ENCODE measurements at regions not wholly inside any gene's neighbourhood (a gene's known extent, or its start where the extent isn't known, plus 50 kb on each side); places are given as distances from the start of the nearest gene placed in this dataset.

- TF ChIP-seq POLR2AphosphoS5 (IDR thresholded peaks at IDR 0.05; ENCODE audit: low read depth, low read length) (no peak), SIN3A (IDR thresholded peaks at IDR 0.05; ENCODE audit: borderline replicate concordance, insufficient read depth, low read length) (no peak), TAF1 (IDR thresholded peaks at IDR 0.05; ENCODE audit: borderline replicate concordance, insufficient read depth, low read length) (no peak), FOXP2 (optimal IDR thresholded peaks at IDR 0.05; ENCODE audit: borderline replicate concordance, extremely low read depth, extremely low read length, insufficient read depth) (no peak), REST (IDR thresholded peaks at IDR 0.05; ENCODE audit: insufficient read depth in 1 of 2, low read depth in 2 of 2, low read length in 2 of 2) (no peak)
Measured at GRCh38 chr4:138438608-138439007, 196.5 kb upstream of the SLC7A11 start.

- TF ChIP-seq SIN3A (IDR thresholded peaks at IDR 0.05; ENCODE audit: borderline replicate concordance, insufficient read depth, low read length) (no peak), TAF1 (IDR thresholded peaks at IDR 0.05; ENCODE audit: borderline replicate concordance, insufficient read depth, low read length) (no peak), POLR2AphosphoS5 (IDR thresholded peaks at IDR 0.05; ENCODE audit: low read depth, low read length) (no peak), REST (IDR thresholded peaks at IDR 0.05; ENCODE audit: insufficient read depth in 1 of 2, low read depth in 2 of 2, low read length in 2 of 2) (no peak), FOXP2 (optimal IDR thresholded peaks at IDR 0.05; ENCODE audit: borderline replicate concordance, extremely low read depth, extremely low read length, insufficient read depth) (no peak)
Measured at GRCh38 chr4:138437263-138437851, 195.2 kb upstream of the SLC7A11 start.

GRCh38 chr4:138428611-138429010, 186.5 kb upstream of the SLC7A11 start:
- TF ChIP-seq SIN3A (IDR thresholded peaks at IDR 0.05; ENCODE audit: borderline replicate concordance, insufficient read depth, low read length) (no peak), REST (IDR thresholded peaks at IDR 0.05; ENCODE audit: insufficient read depth in 1 of 2, low read depth in 2 of 2, low read length in 2 of 2) (no peak), POLR2AphosphoS5 (IDR thresholded peaks at IDR 0.05; ENCODE audit: low read depth, low read length) (no peak), TAF1 (IDR thresholded peaks at IDR 0.05; ENCODE audit: borderline replicate concordance, insufficient read depth, low read length) (no peak), FOXP2 (optimal IDR thresholded peaks at IDR 0.05; ENCODE audit: borderline replicate concordance, extremely low read depth, extremely low read length, insufficient read depth) (no peak)

GRCh38 chr4:138426786-138427185, 184.6 kb upstream of the SLC7A11 start:
- TF ChIP-seq POLR2AphosphoS5 (IDR thresholded peaks at IDR 0.05; ENCODE audit: low read depth, low read length) = no peak
- TF ChIP-seq TAF1 (IDR thresholded peaks at IDR 0.05; ENCODE audit: borderline replicate concordance, insufficient read depth, low read length) = no peak
- TF ChIP-seq FOXP2 (optimal IDR thresholded peaks at IDR 0.05; ENCODE audit: borderline replicate concordance, extremely low read depth, extremely low read length, insufficient read depth) = no peak
- TF ChIP-seq REST (IDR thresholded peaks at IDR 0.05; ENCODE audit: insufficient read depth in 1 of 2, low read depth in 2 of 2, low read length in 2 of 2) = no peak
- no peak for TF ChIP-seq SIN3A (IDR thresholded peaks at IDR 0.05; ENCODE audit: borderline replicate concordance, insufficient read depth, low read length)

All from PFSK-1 (cell line).